ENCODE measurements at regions not wholly inside any gene's neighbourhood (a gene's known extent, or its start where the extent isn't known, plus 50 kb on each side); places are given as distances from the start of the nearest gene placed in this dataset.
"Not testable (repeated sequence)": the region's sequence is repeated elsewhere in the genome, so short reads cannot be mapped to it uniquely, and the experiment has no call there.

- H3K36me3 ChIP-seq: no peaks in the 10 kb centered on the region
- no peak for DNase-seq (ENCODE audit: low spot score)
- H3K27me3 ChIP-seq: no peaks in the 10 kb centered on the region
- H3K9me3 ChIP-seq: no peaks in the 10 kb centered on the region
- no peak overlapping the region for H3K27ac ChIP-seq
- no peaks in the 10 kb centered on the region for H3K4me1 ChIP-seq
- TF ChIP-seq, protein P1, sequence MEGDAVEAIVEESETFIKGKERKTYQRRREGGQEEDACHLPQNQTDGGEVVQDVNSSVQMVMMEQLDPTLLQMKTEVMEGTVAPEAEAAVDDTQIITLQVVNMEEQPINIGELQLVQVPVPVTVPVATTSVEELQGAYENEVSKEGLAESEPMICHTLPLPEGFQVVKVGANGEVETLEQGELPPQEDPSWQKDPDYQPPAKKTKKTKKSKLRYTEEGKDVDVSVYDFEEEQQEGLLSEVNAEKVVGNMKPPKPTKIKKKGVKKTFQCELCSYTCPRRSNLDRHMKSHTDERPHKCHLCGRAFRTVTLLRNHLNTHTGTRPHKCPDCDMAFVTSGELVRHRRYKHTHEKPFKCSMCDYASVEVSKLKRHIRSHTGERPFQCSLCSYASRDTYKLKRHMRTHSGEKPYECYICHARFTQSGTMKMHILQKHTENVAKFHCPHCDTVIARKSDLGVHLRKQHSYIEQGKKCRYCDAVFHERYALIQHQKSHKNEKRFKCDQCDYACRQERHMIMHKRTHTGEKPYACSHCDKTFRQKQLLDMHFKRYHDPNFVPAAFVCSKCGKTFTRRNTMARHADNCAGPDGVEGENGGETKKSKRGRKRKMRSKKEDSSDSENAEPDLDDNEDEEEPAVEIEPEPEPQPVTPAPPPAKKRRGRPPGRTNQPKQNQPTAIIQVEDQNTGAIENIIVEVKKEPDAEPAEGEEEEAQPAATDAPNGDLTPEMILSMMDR (IDR thresholded peaks at IDR 0.05): no peak
- no peak overlapping the region for H3K4me3 ChIP-seq
Measured at GRCh38 chr18:1302861-1303260, 398.2 kb downstream of the ADCYAP1 start.

GRCh38 chr18:1304392-1304992, 399.8 kb downstream of the ADCYAP1 start:
- no peak for DNase-seq (ENCODE audit: low spot score)
- Histone ChIP-seq H3K4me3 (no peak overlapping the region), H3K36me3 (no peaks in the 10 kb centered on the region), H3K27me3 (no peaks in the 10 kb centered on the region), H3K27ac (no peak overlapping the region), H3K9me3 (no peaks in the 10 kb centered on the region), H3K4me1 (no peaks in the 10 kb centered on the region)
- TF ChIP-seq, protein P1 (IDR thresholded peaks at IDR 0.05): no peak

GRCh38 chr18:1306641-1307040, 402.0 kb downstream of the ADCYAP1 start:
- Histone ChIP-seq H3K4me1 (no peaks in the 10 kb centered on the region), H3K27me3 (no peaks in the 10 kb centered on the region), H3K27ac (no peak overlapping the region), H3K9me3 (no peaks in the 10 kb centered on the region), H3K4me3 (no peak overlapping the region), H3K36me3 (no peaks in the 10 kb centered on the region)
- no peak for DNase-seq (ENCODE audit: low spot score)
- TF ChIP-seq, protein P1 (IDR thresholded peaks at IDR 0.05): no peak

GRCh38 chr18:1308686-1309085, 404.0 kb downstream of the ADCYAP1 start:
- no peaks in the 10 kb centered on the region for H3K27me3 ChIP-seq
- no peak for DNase-seq (ENCODE audit: low spot score)
- no peaks in the 10 kb centered on the region for H3K4me1 ChIP-seq
- TF ChIP-seq, protein P1 (IDR thresholded peaks at IDR 0.05): no peak
- no peak overlapping the region for H3K27ac ChIP-seq
- no peaks in the 10 kb centered on the region for H3K9me3 ChIP-seq
- H3K36me3 ChIP-seq: no peaks in the 10 kb centered on the region
- H3K4me3 ChIP-seq: no peak overlapping the region

- H3K27me3 ChIP-seq: no peaks in the 10 kb centered on the region
- H3K27ac ChIP-seq: no peak overlapping the region
- DNase-seq (ENCODE audit: low spot score): no peak
- H3K4me1 ChIP-seq: no peaks in the 10 kb centered on the region
- H3K4me3 ChIP-seq: no peak overlapping the region
- no peaks in the 10 kb centered on the region for H3K36me3 ChIP-seq
- TF ChIP-seq, protein P1 (IDR thresholded peaks at IDR 0.05): no peak
- no peaks in the 10 kb centered on the region for H3K9me3 ChIP-seq
Measured at GRCh38 chr18:1311376-1311775, 406.7 kb downstream of the ADCYAP1 start.

DNA sequence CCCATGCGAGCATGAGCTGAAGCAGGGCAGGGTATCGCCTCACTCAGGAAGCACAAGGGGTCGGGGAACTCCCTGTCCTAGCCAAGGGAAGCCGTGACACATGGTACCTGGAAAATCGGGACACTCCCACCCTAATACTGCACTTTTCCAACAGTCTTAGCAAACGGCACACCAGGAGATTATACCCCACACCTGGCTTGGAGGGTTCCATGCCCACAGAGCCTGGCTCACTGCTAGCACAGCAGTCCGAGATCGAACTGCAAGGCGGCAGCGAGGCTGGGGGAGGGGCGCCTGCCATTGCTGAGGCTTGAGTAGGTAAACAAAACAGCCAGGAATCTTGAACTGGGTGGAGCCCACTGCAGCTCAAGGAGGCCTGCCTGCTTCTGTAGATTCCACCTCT, 430.7 kb downstream of the ADCYAP1 start:
- not testable (repeated sequence) for H3K36me3 ChIP-seq; DNase-seq (ENCODE audit: low spot score); H3K27ac ChIP-seq; H3K4me3 ChIP-seq; H3K9me3 ChIP-seq; H3K27me3 ChIP-seq; H3K4me1 ChIP-seq
